ENCODE measurements at regions not wholly inside any gene's neighbourhood (a gene's known extent, or its start where the extent isn't known, plus 50 kb on each side); places are given as distances from the start of the nearest gene placed in this dataset.

GRCh38 chr4:35087218-35087617 is 1157.1 kb downstream of the ARAP2 start:
- DNase-seq (ENCODE audit: low spot score): no peak

DNA sequence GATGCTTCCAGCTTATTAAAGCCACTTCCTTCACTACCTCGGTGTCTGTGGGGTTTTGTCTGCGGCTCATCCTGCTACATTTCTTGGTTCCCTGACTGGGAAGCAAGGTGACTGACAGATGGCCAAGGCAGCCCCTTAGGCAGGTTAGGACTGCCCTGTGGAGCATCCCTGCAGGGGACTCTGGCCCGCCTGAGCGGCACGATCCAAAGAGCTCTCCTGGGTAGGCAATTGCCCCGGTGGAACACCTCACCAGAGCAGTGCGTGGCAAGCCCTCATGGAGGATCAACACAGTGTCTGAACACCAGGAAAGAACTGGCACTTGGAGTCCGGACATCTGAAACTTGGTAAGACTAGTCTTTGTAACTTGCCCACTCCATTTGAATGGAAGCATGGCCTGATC is 1143.4 kb downstream of the ARAP2 start:
- no peak for DNase-seq (ENCODE audit: low spot score)

DNA sequence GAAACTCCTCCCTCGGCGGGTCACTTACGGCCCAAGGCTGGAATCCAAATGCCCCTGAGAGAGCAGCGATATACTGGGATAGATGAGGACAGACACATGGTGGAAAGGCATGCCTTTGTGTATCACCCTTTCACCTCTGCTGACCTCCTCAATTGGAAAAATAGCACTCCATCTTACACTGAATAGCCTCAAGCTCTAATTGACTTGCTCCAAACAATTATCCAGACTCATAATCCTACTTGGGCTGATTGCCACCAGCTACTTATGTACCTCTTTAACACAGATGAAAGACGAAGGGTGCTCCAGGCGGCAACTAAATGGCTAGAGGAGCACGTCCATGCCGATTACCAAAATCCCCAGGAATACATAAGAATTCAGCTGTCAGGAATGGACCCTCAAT is 1142.2 kb downstream of the ARAP2 start:
- DNase-seq (ENCODE audit: low spot score): no peak

- no peak for DNase-seq (ENCODE audit: low spot score)
Observed at GRCh38 chr4:35105486-35105885, 1138.8 kb downstream of the ARAP2 start.

DNA sequence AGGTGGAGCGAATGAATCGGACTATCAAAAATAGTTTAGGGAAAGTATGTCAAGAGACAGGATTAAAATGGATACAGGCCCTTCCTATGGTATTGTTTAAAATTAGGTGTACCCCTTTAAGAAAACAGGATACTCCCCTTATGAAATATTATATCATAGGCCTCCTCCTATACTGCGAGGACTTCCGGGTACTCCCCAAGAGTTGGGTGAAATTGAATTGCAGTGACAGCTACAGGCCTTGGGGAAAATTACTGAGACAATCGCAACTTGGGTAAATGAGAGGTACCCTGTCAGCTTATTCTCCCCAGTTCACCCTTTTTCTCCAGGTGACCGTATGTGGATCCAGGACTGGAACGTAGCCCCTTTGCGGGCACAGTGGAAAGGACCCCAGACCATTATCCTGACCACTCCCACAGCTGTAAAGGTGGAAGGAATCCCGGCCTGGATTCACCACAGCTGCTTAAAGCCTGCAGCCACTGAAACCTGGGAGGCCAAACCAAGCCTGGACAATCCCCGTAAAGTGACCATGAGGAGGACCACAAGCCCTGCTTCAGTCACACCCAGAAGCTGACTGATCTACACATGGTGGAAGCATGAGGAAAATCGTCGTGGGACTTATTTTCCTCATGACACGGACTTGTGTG is 1138.1 kb downstream of the ARAP2 start:
- no peak for DNase-seq (ENCODE audit: low spot score)

- no peak for DNase-seq (ENCODE audit: low spot score)
Observed at GRCh38 chr4:35124106-35124505, 1120.2 kb downstream of the ARAP2 start.

DNA sequence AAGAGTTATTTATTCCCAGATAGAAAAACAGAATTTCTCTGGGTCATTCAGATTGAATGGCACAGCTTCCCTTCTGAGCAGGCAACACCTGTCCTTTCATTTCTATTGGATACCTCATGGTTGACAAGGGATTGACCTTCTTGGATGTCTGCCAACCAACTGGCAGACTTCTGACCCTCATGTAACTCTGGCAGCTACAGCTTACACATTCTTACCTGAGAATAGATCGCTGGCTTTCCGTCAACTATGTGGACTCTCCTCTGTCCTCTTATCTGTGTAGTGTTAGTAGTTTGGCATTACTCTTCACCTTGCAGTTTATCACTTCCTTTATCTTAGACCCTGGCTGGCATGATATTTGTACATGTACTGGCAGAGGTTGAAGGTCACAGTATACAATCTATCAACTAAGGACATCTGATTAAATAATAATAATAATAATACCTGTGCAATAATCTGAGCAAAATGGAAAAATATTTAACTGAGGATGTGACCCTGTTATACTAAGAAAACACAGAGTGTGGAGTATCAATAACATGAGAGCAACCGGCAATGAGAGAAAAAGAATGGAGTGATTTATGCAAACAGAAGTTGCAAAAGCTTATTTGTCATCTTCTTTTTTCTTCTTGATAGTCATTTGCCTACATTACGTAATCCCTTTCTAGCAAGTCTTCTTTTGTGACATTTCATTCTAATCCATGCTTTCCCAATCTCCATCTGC is 1118.2 kb downstream of the ARAP2 start:
- no peak for DNase-seq (ENCODE audit: low spot score)

GRCh38 chr4:35138449-35138848 is 1105.9 kb downstream of the ARAP2 start:
- no peak for DNase-seq (ENCODE audit: low spot score)

GRCh38 chr4:35147761-35148160 is 1096.6 kb downstream of the ARAP2 start:
- DNase-seq (ENCODE audit: low spot score): no peak

- no peak for DNase-seq (ENCODE audit: low spot score)
Observed at GRCh38 chr4:35151816-35152572, 1092.3 kb downstream of the ARAP2 start.

DNA sequence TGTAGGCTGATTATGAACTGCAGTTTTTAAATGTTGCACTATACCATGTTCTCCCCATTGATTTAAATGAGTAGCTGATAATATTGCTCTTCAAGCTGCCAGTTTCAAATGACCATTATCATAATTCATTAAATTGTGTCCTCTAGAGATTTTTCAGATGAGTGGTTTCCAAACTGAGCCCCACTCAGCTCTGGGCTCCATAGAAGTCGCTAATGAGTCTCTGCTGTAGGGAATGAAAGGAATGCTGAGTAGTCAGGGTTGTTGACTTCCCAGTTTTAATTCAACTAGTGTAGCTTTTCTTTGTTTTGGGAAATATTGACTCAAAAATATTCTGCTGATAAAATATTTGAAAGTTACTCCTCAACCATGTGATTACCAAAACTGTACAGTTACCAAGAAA is 1081.1 kb downstream of the ARAP2 start:
- no peak for DNase-seq (ENCODE audit: low spot score)

DNA sequence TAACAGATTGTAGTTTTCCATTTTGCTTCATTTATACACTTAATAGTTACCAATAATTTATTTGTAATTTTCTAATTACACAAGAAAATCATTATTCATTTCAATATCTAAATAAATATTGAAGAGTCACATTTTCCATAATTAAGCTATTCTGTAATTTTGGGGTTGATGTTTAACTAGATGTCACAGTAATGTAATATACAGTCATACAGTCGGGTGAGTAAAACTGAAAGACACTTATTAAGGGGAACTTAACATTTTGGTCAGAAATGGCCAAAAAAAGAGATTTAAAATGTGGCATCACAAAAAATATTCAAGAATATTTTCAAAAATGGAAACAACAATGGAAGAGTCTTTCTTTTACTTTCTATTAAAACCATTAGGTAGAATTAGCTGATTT is 1080.3 kb downstream of the ARAP2 start:
- no peak for DNase-seq (ENCODE audit: low spot score)

GRCh38 chr4:35166466-35166865 is 1077.8 kb downstream of the ARAP2 start:
- DNase-seq (ENCODE audit: low spot score): no peak

DNA sequence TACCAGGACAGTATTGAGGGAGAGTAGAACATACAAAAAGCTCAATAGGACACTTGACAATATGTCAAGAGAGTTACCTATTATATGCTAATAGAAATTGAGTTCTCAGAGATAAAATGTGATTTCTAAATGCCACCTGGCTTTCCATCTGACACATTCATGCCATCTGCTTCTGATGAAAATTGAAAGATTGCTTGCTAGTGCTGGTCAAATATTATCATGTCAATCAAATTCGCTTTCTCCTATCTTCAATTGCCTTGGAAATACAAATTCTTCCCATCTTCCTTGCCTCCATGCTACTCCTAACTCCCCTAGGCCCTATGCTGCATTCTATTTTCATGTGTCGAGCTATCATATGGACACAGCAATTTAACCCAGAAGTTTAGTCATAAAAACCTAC is 1076.9 kb downstream of the ARAP2 start:
- no peak for DNase-seq (ENCODE audit: low spot score)

DNA sequence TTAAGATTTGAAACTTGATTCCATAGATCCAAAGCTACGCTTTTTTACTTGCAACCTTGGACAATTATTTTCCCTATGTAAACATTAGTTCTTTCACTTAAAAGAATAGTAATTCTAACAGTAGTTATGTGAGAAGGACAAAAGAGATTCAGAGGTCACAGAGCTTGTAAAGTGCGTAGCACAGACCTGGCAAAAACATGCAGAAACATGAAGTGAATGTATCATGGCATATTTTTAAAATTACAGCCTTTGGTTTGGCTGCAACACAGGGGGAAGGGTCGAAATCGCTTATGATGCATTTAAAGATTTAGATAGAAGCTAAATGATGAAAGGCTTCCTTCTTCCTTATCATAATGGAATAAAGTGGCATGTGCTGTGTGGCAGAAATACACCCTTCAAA is 1068.8 kb downstream of the ARAP2 start:
- no peak for DNase-seq (ENCODE audit: low spot score)

DNA sequence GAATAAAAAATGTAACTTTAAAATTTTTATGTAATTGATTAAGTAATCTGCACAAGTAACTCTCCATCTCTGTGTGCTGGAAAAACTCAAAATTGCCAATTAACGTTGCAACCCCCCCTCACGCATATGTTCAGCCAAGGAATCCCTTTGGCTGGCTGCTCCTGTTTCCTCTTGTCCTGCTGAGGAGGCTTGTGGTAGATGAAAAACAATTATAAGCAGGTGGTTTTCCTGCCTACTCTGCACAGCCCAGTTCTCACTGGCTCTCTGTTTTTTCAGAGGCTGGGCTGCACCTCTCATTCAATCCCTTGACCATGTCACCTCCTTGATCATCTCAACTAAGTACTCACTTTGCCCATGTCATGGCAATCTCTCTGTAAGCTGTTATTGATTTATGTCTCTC is 1068.4 kb downstream of the ARAP2 start:
- no peak for DNase-seq (ENCODE audit: low spot score)

- no peak for DNase-seq (ENCODE audit: low spot score)
Observed at GRCh38 chr4:35182451-35182850, 1061.9 kb downstream of the ARAP2 start.

- DNase-seq (ENCODE audit: low spot score): no peak
Observed at GRCh38 chr4:35189988-35190613, 1054.2 kb downstream of the ARAP2 start.

DNA sequence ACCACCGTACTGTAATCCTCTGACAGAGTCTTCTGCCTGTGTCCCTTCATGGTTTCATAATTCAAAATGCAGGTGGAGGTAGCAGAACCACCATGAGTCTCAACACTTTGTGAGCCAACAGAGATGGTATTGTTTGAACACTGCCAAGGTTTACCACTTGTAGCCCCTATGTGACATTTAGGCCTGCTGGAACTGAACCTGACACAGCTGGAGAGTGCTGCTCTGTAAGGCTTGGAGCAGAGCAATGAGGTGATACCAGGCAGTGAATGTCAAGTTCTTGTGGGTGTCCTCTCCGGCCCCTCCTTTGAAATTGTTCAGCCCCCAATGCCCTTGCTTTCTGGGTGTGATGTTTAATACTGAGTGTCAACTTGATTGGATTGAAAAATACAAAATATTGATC is 1042.9 kb downstream of the ARAP2 start:
- no peak for DNase-seq (ENCODE audit: low spot score)

GRCh38 chr4:35216636-35217035 is 1027.7 kb downstream of the ARAP2 start:
- DNase-seq (ENCODE audit: low spot score): no peak

DNA sequence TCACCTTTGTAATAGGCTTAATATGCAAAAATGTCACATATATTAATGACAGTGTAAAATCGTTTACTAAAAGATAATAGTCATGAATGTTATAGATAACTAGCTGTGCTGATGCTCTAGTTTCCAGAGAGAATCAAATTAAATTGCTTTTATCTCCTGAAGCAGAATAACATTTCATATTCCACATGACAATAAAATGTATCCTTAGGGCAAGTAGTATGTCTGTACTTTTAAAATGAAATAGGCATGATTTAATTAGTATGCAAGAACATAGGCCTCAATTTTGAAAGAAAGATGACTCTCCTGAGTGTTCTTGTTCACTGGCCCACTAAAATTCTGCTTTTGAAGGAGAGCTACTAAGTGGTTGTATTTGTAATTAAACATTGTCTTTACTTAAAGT is 1027.0 kb downstream of the ARAP2 start:
- no peak for DNase-seq (ENCODE audit: low spot score)

- DNase-seq (ENCODE audit: low spot score): no peak
Observed at GRCh38 chr4:35228313-35228712, 1016.0 kb downstream of the ARAP2 start.

GRCh38 chr4:35229021-35229420 is 1015.3 kb downstream of the ARAP2 start:
- no peak for DNase-seq (ENCODE audit: low spot score)
